HG03108 (cell line): ENCODE measurements at regions not wholly inside any gene's neighbourhood (a gene's known extent, or its start where the extent isn't known, plus 50 kb on each side); places are given as distances from the start of the nearest gene placed in this dataset.
A peak's percentile ranks its signal among the peaks of the same experiment; 100 is the strongest.

ENCODE experiments used
- ATAC-seq: cut with Tn5 transposase; IDR thresholded peaks from one replicate; pipeline ENCODE4 v1.9.1; 2021; ENCODE audit warnings: moderate library complexity; ENCODE audit not compliant: unreplicated experiment

- no peak for ATAC-seq
Observed at GRCh38 chr10:8374334-8374733, 319.8 kb downstream of the GATA3 start.

- ATAC-seq, result no peak
Observed at GRCh38 chr10:8375137-8375536, 320.6 kb downstream of the GATA3 start.

GRCh38 chr10:8378198-8378983 lies 323.9 kb downstream of the GATA3 start:
- ATAC-seq, result no peak

- no peak for ATAC-seq
Observed at GRCh38 chr10:8379906-8380832, 325.7 kb downstream of the GATA3 start.

GRCh38 chr10:8380833-8381496 lies 326.5 kb downstream of the GATA3 start:
- ATAC-seq, result no peak

GRCh38 chr10:8386781-8387180 lies 332.3 kb downstream of the GATA3 start:
- no peak for ATAC-seq

- no peak for ATAC-seq
Observed at GRCh38 chr10:8389630-8390029, 335.1 kb downstream of the GATA3 start.

GRCh38 chr10:8392216-8392615 lies 337.7 kb downstream of the GATA3 start:
- no peak for ATAC-seq

- no peak for ATAC-seq
Observed at GRCh38 chr10:8393531-8393930, 339.0 kb downstream of the GATA3 start.

GRCh38 chr10:8396675-8397074 lies 342.2 kb downstream of the GATA3 start:
- ATAC-seq, result no peak

- no peak for ATAC-seq
Observed at GRCh38 chr10:8398771-8399170, 344.3 kb downstream of the GATA3 start.

GRCh38 chr10:8400151-8400550 lies 345.7 kb downstream of the GATA3 start:
- ATAC-seq, result no peak

- ATAC-seq, result no peak
Observed at GRCh38 chr10:8400892-8401291, 346.4 kb downstream of the GATA3 start.

- no peak for ATAC-seq
Observed at GRCh38 chr10:8401531-8401930, 347.0 kb downstream of the GATA3 start.

GRCh38 chr10:8402576-8402975 lies 348.1 kb downstream of the GATA3 start:
- no peak for ATAC-seq

GRCh38 chr10:8403711-8404371 lies 349.4 kb downstream of the GATA3 start:
- no peak for ATAC-seq

GRCh38 chr10:8404721-8405120 lies 350.2 kb downstream of the GATA3 start:
- peak; percentile 62 for ATAC-seq

GRCh38 chr10:8405596-8405995 lies 351.1 kb downstream of the GATA3 start:
- no peak for ATAC-seq

- ATAC-seq, result no peak
Observed at GRCh38 chr10:8407501-8408021, 353.1 kb downstream of the GATA3 start.

GRCh38 chr10:8410506-8410905 lies 356.0 kb downstream of the GATA3 start:
- ATAC-seq, result no peak

- no peak for ATAC-seq
Observed at GRCh38 chr10:8412541-8412940, 358.1 kb downstream of the GATA3 start.
